Esophagus muscularis mucosa (tissue), 4 donors: ENCODE measurements at regions not wholly inside any gene's neighbourhood (a gene's known extent, or its start where the extent isn't known, plus 50 kb on each side); places are given as distances from the start of the nearest gene placed in this dataset.

Source experiments
- EP300 ChIP-seq: sonication (generic); formaldehyde crosslinking; IDR thresholded peaks from one replicate; pipeline ENCODE4 v1.6.1; 2017; ENCODE audit warnings: antibody characterized with exemption
- POLR2A ChIP-seq: fragments of 450-650 bp; IDR thresholded peaks from one replicate; pipeline ENCODE4 v1.6.1; 2017; ENCODE audit warnings: antibody characterized with exemption, moderate library complexity, mild to moderate bottlenecking, low read depth
- POLR2AphosphoS5 ChIP-seq, 2 donors: sonication (generic); formaldehyde crosslinking; IDR thresholded peaks; one replicate each; pipeline ENCODE4 v1.6.1; 2017; ENCODE audit warnings: antibody characterized with exemption in 2 of 2
- TF ChIP-seq, protein P1 (sequence below), 3 experiments: fragments of 200-600 bp in 2 of 3; fragments of 450-650 bp in 1 of 3; sonication (generic) in 2 of 3; IDR thresholded peaks; one replicate each; pipeline ENCODE4 v1.5.1; 2017 to 2019; ENCODE audit warnings: antibody characterized with exemption in 3 of 3, mild to moderate bottlenecking in 2 of 3, moderate library complexity in 1 of 3

DNA sequence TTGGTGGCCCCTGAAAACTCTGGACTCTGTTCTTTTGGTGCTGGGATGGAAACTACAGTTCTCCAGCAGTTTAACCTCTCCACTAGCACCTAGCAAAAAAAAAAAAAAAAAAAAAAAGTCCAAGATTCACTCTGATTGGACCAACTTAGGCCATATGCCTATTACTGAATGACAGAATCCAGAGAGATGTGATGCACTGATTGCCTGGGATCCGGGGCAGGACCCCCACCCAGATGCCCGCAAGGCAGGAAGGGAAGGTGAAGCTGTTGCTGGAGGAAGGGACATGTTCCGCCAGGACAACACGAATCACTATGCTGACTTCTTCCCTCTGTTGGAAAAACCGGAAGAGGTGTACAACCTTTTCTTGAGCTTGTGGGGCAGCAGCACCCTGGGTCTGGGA, 152.5 kb upstream of the ZNF536 start:
- TF ChIP-seq, protein P1, sequence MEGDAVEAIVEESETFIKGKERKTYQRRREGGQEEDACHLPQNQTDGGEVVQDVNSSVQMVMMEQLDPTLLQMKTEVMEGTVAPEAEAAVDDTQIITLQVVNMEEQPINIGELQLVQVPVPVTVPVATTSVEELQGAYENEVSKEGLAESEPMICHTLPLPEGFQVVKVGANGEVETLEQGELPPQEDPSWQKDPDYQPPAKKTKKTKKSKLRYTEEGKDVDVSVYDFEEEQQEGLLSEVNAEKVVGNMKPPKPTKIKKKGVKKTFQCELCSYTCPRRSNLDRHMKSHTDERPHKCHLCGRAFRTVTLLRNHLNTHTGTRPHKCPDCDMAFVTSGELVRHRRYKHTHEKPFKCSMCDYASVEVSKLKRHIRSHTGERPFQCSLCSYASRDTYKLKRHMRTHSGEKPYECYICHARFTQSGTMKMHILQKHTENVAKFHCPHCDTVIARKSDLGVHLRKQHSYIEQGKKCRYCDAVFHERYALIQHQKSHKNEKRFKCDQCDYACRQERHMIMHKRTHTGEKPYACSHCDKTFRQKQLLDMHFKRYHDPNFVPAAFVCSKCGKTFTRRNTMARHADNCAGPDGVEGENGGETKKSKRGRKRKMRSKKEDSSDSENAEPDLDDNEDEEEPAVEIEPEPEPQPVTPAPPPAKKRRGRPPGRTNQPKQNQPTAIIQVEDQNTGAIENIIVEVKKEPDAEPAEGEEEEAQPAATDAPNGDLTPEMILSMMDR (IDR thresholded peaks at IDR 0.05), result no peak
- TF ChIP-seq POLR2A, result no peak
- TF ChIP-seq POLR2AphosphoS5 (IDR thresholded peaks at IDR 0.05), result no peak
- TF ChIP-seq EP300, result no peak
